Thyroid gland (tissue), 4 donors: ENCODE measurements at regions not wholly inside any gene's neighbourhood (a gene's known extent, or its start where the extent isn't known, plus 50 kb on each side); places are given as distances from the start of the nearest gene placed in this dataset.

Experiments
- CTCF ChIP-seq, 6 experiments: fragments of 200-600 bp in 3 of 6; fragments of 450-650 bp in 3 of 6; sonication (generic) in 3 of 6; IDR thresholded peaks; one replicate each; pipeline ENCODE4 v1.5.1; 2016 to 2019; ENCODE audit warnings: antibody characterized with exemption in 6 of 6, mild to moderate bottlenecking in 2 of 6, inconsistent platforms in 1 of 6, moderate library complexity in 1 of 6
- POLR2A ChIP-seq, 2 donors: fragments of 450-650 bp; IDR thresholded peaks; one replicate each; pipeline ENCODE4 v1.6.1; 2017; ENCODE audit warnings: antibody characterized with exemption in 2 of 2, mild to moderate bottlenecking in 2 of 2, moderate library complexity in 1 of 2

- TF ChIP-seq CTCF (IDR thresholded peaks at IDR 0.05) (no peak), POLR2A (IDR thresholded peaks at IDR 0.05) (no peak)
These were observed 144.3 kb upstream of the ANO3 start for GRCh38 chr11:26187639-26188038.
